GM12878 (cell line): ENCODE measurements at regions not wholly inside any gene's neighbourhood (a gene's known extent, or its start where the extent isn't known, plus 50 kb on each side); places are given as distances from the start of the nearest gene placed in this dataset.

Experiments
- ATAC-seq: fragments of 200-7000 bp; cut with Tn5 transposase; 3 replicates; pipeline ENCODE4 v1.9.1; 2020; ENCODE audit warnings: mild to moderate bottlenecking, moderate library complexity
- BruUV-seq: library from RNA; stranded (reverse); fragments of 400-500 nt; replicated peaks from 2 replicates; lab custom pipeline; 2021; lab: Mats Ljungman, UMichigan
- CTCF ChIA-PET: fragments of 300-600 bp; sonication (Branson Sonifier 250); formaldehyde crosslinking; extraction: SDS; loops from one replicate; lab custom pipeline; 2021; ENCODE audit warnings: inconsistent platforms; lab: Yijun Ruan, JAX
- POLR2A ChIA-PET: fragments of 350-600 bp; formaldehyde crosslinking; extraction: SDS; loops from one replicate; lab custom pipeline; 2021; ENCODE audit warnings: inconsistent platforms; lab: Charles Lee
- RAD21 ChIA-PET: fragments of 300-600 bp; sonication (Branson Sonifier 250); formaldehyde crosslinking; loops from one replicate; lab custom pipeline; 2023; ENCODE audit warnings: antibody characterized with exemption; ENCODE audit not compliant: unreplicated experiment; lab: Charles Lee
- SMC1A ChIA-PET: fragments of 300-600 bp; sonication (Branson Sonifier 250); formaldehyde crosslinking; loops from one replicate; lab custom pipeline; 2023; ENCODE audit not compliant: unreplicated experiment, uncharacterized antibody; lab: Charles Lee
- DNase-seq: peaks from one replicate; pipeline ENCODE4 v3.0.0-alpha.2; 2011; ENCODE audit warnings: low read depth, low spot score
- FAIRE-seq: peaks from 3 replicates; lab custom pipeline; 2011; peaks lifted over from hg19 to GRCh38; lab: Jason Lieb, UNC
- H2AFZ ChIP-seq: 2 replicates; pipeline ENCODE4 v1.6.0; 2011; ENCODE audit warnings: low read depth, low read length, control low read depth; ENCODE audit not compliant: control insufficient read depth
- H3K27ac ChIP-seq: 2 replicates; pipeline ENCODE4 v1.5.1; 2011; ENCODE audit warnings: control low read depth; ENCODE audit not compliant: control insufficient read depth, insufficient read depth
- H3K27me3 ChIP-seq, 2 experiments: replicated peaks in 1 of 2; 2 replicates each; pipeline versions ENCODE4 v1.6.0 to v1.6.1; 2011; ENCODE audit warnings: low read length in 1 of 2; ENCODE audit not compliant: control insufficient read depth in 2 of 2, insufficient read depth in 2 of 2
- H3K36me3 ChIP-seq, 2 experiments: 2 replicates each; pipeline ENCODE4 v1.5.1; 2011; ENCODE audit warnings: low read length in 1 of 2; ENCODE audit not compliant: control insufficient read depth in 2 of 2, insufficient read depth in 2 of 2
- H3K4me1 ChIP-seq: 2 replicates; pipeline ENCODE4 v1.6.1; 2011; ENCODE audit warnings: mild to moderate bottlenecking, low read length, moderate library complexity, mixed read lengths; ENCODE audit not compliant: control insufficient read depth, insufficient read depth
- H3K4me2 ChIP-seq: 2 replicates; pipeline ENCODE4 v1.6.0; 2011; ENCODE audit warnings: control low read depth; ENCODE audit not compliant: control insufficient read depth, insufficient read depth
- H3K4me3 ChIP-seq: fragments of 200-600 bp; sonication (generic); 2 replicates; pipeline ENCODE4 v1.5.1; 2016
- H3K79me2 ChIP-seq: 2 replicates; pipeline ENCODE4 v1.6.0; 2011; ENCODE audit warnings: low read length; ENCODE audit not compliant: control insufficient read depth, insufficient read depth
- H3K9ac ChIP-seq: 2 replicates; pipeline ENCODE4 v1.8.0; 2011; ENCODE audit warnings: low read length, control low read depth, mixed read lengths; ENCODE audit not compliant: control insufficient read depth, insufficient read depth
- H3K9me3 ChIP-seq: replicated peaks from 3 replicates; pipeline ENCODE4 v1.5.1; 2011; ENCODE audit warnings: mild to moderate bottlenecking, low read length; ENCODE audit not compliant: control insufficient read depth, insufficient read depth
- H4K20me1 ChIP-seq: 2 replicates; pipeline ENCODE4 v1.6.0; 2011; ENCODE audit not compliant: control insufficient read depth, insufficient read depth
- CEBPB ChIP-seq, 2 experiments: fragments of 150-350 bp in 1 of 2; IDR thresholded peaks; 2 replicates each; pipeline ENCODE4 v1.6.1; 2012 to 2014; ENCODE audit warnings: low read depth in 2 of 2, low read length in 2 of 2, borderline replicate concordance in 1 of 2, inconsistent platforms in 1 of 2
- CREM ChIP-seq: IDR thresholded peaks from 2 replicates; pipeline ENCODE4 v1.6.1; 2014; ENCODE audit warnings: antibody characterized with exemption, low read depth
- E4F1 ChIP-seq: fragments of 450-650 bp; IDR thresholded peaks from 2 replicates; pipeline ENCODE4 v1.6.1; 2018; ENCODE audit warnings: borderline replicate concordance, mild to moderate bottlenecking; ENCODE audit not compliant: partially characterized antibody
- ELK1 ChIP-seq: IDR thresholded peaks from 2 replicates; pipeline ENCODE4 v1.6.1; 2012; ENCODE audit warnings: low read depth, low read length, improper control_type of control experiment
- ETV6 ChIP-seq, 2 experiments: fragments of 450-650 bp in 1 of 2; IDR thresholded peaks in 1 of 2; conservative IDR thresholded peaks in 1 of 2; 2 replicates each; pipeline ENCODE4 v1.6.1; 2014; ENCODE audit warnings: antibody characterized with exemption in 1 of 2, borderline replicate concordance in 1 of 2, low read depth in 1 of 2, mild to moderate bottlenecking in 1 of 2, moderate library complexity in 1 of 2
- FOXK2 ChIP-seq: fragments of 450-650 bp; IDR thresholded peaks from 2 replicates; pipeline ENCODE4 v1.6.1; 2017; ENCODE audit warnings: mild to moderate bottlenecking, moderate library complexity
- GATAD2B ChIP-seq: fragments of 450-650 bp; conservative IDR thresholded peaks from 2 replicates; pipeline ENCODE4 v1.6.1; 2017; ENCODE audit warnings: low read depth, mild to moderate bottlenecking, moderate library complexity
- HDAC6 ChIP-seq: fragments of 200-600 bp; sonication (generic); IDR thresholded peaks from one replicate; pipeline ENCODE4 v1.8.0; 2017; ENCODE audit warnings: antibody characterized with exemption; ENCODE audit not compliant: unreplicated experiment
- MTA2 ChIP-seq: fragments of 450-650 bp; IDR thresholded peaks from 2 replicates; pipeline ENCODE4 v1.6.1; 2016; ENCODE audit warnings: low read depth, mild to moderate bottlenecking, moderate library complexity
- MXI1 ChIP-seq: fragments of 150-350 bp; IDR thresholded peaks from 2 replicates; pipeline ENCODE4 v1.6.1; 2011; ENCODE audit warnings: low read depth, mild to moderate bottlenecking, inconsistent platforms, low read length, improper control_type of control experiment
- MYC ChIP-seq: IDR thresholded peaks from 2 replicates; pipeline ENCODE4 v1.6.1; 2011; ENCODE audit warnings: mild to moderate bottlenecking, low read length, moderate library complexity, inconsistent platforms; ENCODE audit not compliant: insufficient read depth, insufficient replicate concordance, insufficient read length, severe bottlenecking
- PAX8 ChIP-seq: fragments of 450-650 bp; IDR thresholded peaks from 2 replicates; pipeline ENCODE4 v1.6.1; 2017; ENCODE audit warnings: mild to moderate bottlenecking, moderate library complexity
- RFX5 ChIP-seq: IDR thresholded peaks from 2 replicates; pipeline ENCODE4 v1.6.1; 2011; ENCODE audit warnings: low read depth, low read length, improper control_type of control experiment
- SIX5 ChIP-seq: IDR thresholded peaks from 2 replicates; pipeline ENCODE4 v1.6.1; 2011; ENCODE audit warnings: mild to moderate bottlenecking, low read depth, low read length, moderate library complexity; ENCODE audit not compliant: severe bottlenecking
- ZBTB4 ChIP-seq: fragments of 450-650 bp; formaldehyde crosslinking; IDR thresholded peaks from 2 replicates; pipeline ENCODE4 v1.4.0; 2022; ENCODE audit warnings: mild to moderate bottlenecking, moderate library complexity
- WGBS: methylation state at CpG from one replicate; pipeline ENCODE4 v1.1.6; 2016; ENCODE audit warnings: low lambda C conversion rate; ENCODE audit not compliant: insufficient replicate concordance, insufficient coverage; ENCODE audit errors: missing lambda C conversion rate; 5-methylcytosine and 5-hydroxymethylcytosine counted together
- in situ Hi-C: fragments of 300-500 bp; cut with MboI; formaldehyde crosslinking; loops from 9 replicates; pipeline ENCODE4 v1.14.3; 2018; ENCODE audit warnings: mixed read lengths
- intact Hi-C: fragments of 100-400 bp; cut with micrococcal nuclease; formaldehyde crosslinking; loops from one replicate; pipeline ENCODE4 v1.14.2; 2022; ENCODE audit not compliant: unreplicated experiment

- TF ChIP-seq ELK1 (no peak), SIX5 (no peak), RFX5 (no peak), MXI1 (no peak)
- TF ChIP-seq, all 136 proteins: peak for 0
These were observed 371.3 kb upstream of the RGMB start (continued) for GRCh38 chr5:98402130-98402529.

GRCh38 chr5:98403131-98403530 lies 370.3 kb upstream of the RGMB start:
- CTCF ChIA-PET: interaction anchor here (0.9 kb wide), 1 partner anchor 416 kb away, joined by 3 read pairs; no protein-coding TSS in a partner anchor
- no peaks in the 10 kb centered on the region for H3K9me3 ChIP-seq
- no peak overlapping the region for H3K9ac ChIP-seq
- H3K36me3 ChIP-seq: no peaks in the 10 kb centered on the region
- 0% methylated on average over 1 of the region's 1 CpG for WGBS
- POLR2A ChIA-PET: no interaction called here
- H4K20me1 ChIP-seq: no peaks in the 10 kb centered on the region
- intact Hi-C loops: no loop called here
- BruUV-seq: no TSS peak
- no peak for ATAC-seq
- RAD21 ChIA-PET: no interaction called here
- H3K4me2 ChIP-seq: no peak overlapping the region
- DNase-seq: no peak
- H3K4me1 ChIP-seq: no peaks in the 10 kb centered on the region
- no peak overlapping the region for H3K4me3 ChIP-seq
- no peak for FAIRE-seq
- no peak overlapping the region for H2AFZ ChIP-seq
- H3K79me2 ChIP-seq: no peaks in the 10 kb centered on the region
- in situ Hi-C loops: no loop called here
- SMC1A ChIA-PET: no interaction called here
- no peak overlapping the region for H3K27ac ChIP-seq
- no peaks in the 10 kb centered on the region for H3K27me3 ChIP-seq
- TF ChIP-seq ETV6 (conservative IDR thresholded peaks at IDR 0.05 in 1 of 2, IDR thresholded peaks at IDR 0.05 in 1 of 2; ENCODE audit: borderline replicate concordance in 1 of 2, low read depth in 1 of 2) (no peak), GATAD2B (no peak), PAX8 (no peak), CREM (no peak), MXI1 (no peak), E4F1 (no peak), FOXK2 (no peak), MTA2 (no peak), HDAC6 (no peak), CEBPB (IDR thresholded peaks at IDR 0.05; ENCODE audit: borderline replicate concordance in 1 of 2, low read depth in 2 of 2, low read length in 2 of 2) (no peak), ZBTB4 (CRISPR knock-in tag) (no peak), MYC (no peak)
